H1 (cell line): ENCODE measurements at regions not wholly inside any gene's neighbourhood (a gene's known extent, or its start where the extent isn't known, plus 50 kb on each side); places are given as distances from the start of the nearest gene placed in this dataset.

Source experiments
- CTCF ChIA-PET: fragments of 300-600 bp; sonication (Branson Sonifier 250); formaldehyde crosslinking; loops from one replicate; lab custom pipeline; 2021; ENCODE audit not compliant: partially characterized antibody; lab: Charles Lee
- POLR2A ChIA-PET: fragments of 300-600 bp; sonication (Branson Sonifier 250); formaldehyde crosslinking; loops from one replicate; lab custom pipeline; 2021; ENCODE audit warnings: inconsistent platforms; ENCODE audit not compliant: partially characterized antibody; lab: Charles Lee
- DNase-seq, 2 experiments: peaks; one replicate each; pipeline versions ENCODE4 v3.0.0 to v3.0.0-alpha.2; 2010 to 2022; ENCODE audit warnings: low spot score in 2 of 2, low read depth in 1 of 2, mixed read lengths in 1 of 2
- FAIRE-seq: peaks from 2 replicates; lab custom pipeline; 2011; peaks lifted over from hg19 to GRCh38; lab: Jason Lieb, UNC
- H2AFZ ChIP-seq: 2 replicates; pipeline ENCODE4 v1.8.1; 2012; ENCODE audit warnings: low read length, inconsistent platforms
- H2AK5ac ChIP-seq: 2 replicates; pipeline ENCODE4 v1.6.1; 2013; ENCODE audit warnings: low read depth, low read length
- H2BK120ac ChIP-seq: replicated peaks from 2 replicates; pipeline ENCODE3; 2013; ENCODE audit warnings: low read depth, low read length, inconsistent platforms
- H2BK12ac ChIP-seq: 2 replicates; pipeline ENCODE4 v1.6.1; 2013; ENCODE audit warnings: low read depth, low read length
- H2BK15ac ChIP-seq: 2 replicates; pipeline ENCODE4 v1.6.1; 2013; ENCODE audit warnings: low read length
- H2BK20ac ChIP-seq: 2 replicates; pipeline ENCODE4 v1.6.1; 2013; ENCODE audit warnings: low read length
- H2BK5ac ChIP-seq: 2 replicates; pipeline ENCODE4 v1.6.1; 2013; ENCODE audit warnings: low read depth, low read length
- H3K14ac ChIP-seq: 2 replicates; pipeline ENCODE4 v1.6.1; 2013; ENCODE audit warnings: inconsistent platforms; ENCODE audit not compliant: insufficient read length
- H3K18ac ChIP-seq: 2 replicates; pipeline ENCODE4 v1.6.1; 2013; ENCODE audit warnings: low read length; ENCODE audit errors: extremely low read depth
- H3K23ac ChIP-seq: 2 replicates; pipeline ENCODE4 v1.6.1; 2013; ENCODE audit warnings: inconsistent platforms; ENCODE audit not compliant: insufficient read length
- H3K23me2 ChIP-seq: 2 replicates; pipeline ENCODE4 v1.6.1; 2013; ENCODE audit warnings: low read depth, low read length
- H3K27ac ChIP-seq: 2 replicates; pipeline ENCODE4 v1.6.1; 2011; ENCODE audit warnings: low read depth, low read length, inconsistent platforms
- H3K27me3 ChIP-seq, 4 experiments: replicated peaks in 1 of 4; 1 replicate in 1 of 4; 2 replicates in 3 of 4; pipeline versions ENCODE4 v1.6.1 to v1.8.1; 2011 to 2013; ENCODE audit warnings: low read length in 3 of 4, mild to moderate bottlenecking in 3 of 4, inconsistent platforms in 2 of 4, mixed read lengths in 2 of 4, moderate library complexity in 1 of 4; ENCODE audit not compliant: control insufficient read depth in 3 of 4, insufficient read depth in 3 of 4; ENCODE audit errors: extremely low read depth in 1 of 4
- H3K36me3 ChIP-seq, 4 experiments: 2 replicates each; pipeline versions ENCODE4 v1.6.1 to v1.8.1; 2011 to 2013; ENCODE audit warnings: mild to moderate bottlenecking in 4 of 4, low read length in 3 of 4, moderate library complexity in 2 of 4, control low read depth in 1 of 4, inconsistent platforms in 1 of 4; ENCODE audit not compliant: insufficient read depth in 4 of 4, control insufficient read depth in 2 of 4
- H3K4ac ChIP-seq: replicated peaks from 2 replicates; pipeline ENCODE3; 2013; ENCODE audit warnings: low read length, low read depth, mixed read lengths, inconsistent platforms; ENCODE audit not compliant: insufficient read length
- H3K4me1 ChIP-seq, 4 experiments: replicated peaks in 1 of 4; 1 replicate in 1 of 4; 2 replicates in 3 of 4; pipeline versions ENCODE4 v1.6.1 to v1.8.1; 2011 to 2013; ENCODE audit warnings: low read length in 3 of 4, inconsistent platforms in 2 of 4, mixed read lengths in 1 of 4; ENCODE audit not compliant: insufficient read depth in 4 of 4, control insufficient read depth in 3 of 4
- H3K4me2 ChIP-seq, 2 experiments: 2 replicates each; pipeline versions ENCODE4 v1.6.1 to v1.8.1; 2011 to 2013; ENCODE audit warnings: low read depth in 2 of 2, low read length in 2 of 2, control low read depth in 1 of 2, inconsistent platforms in 1 of 2, mild to moderate bottlenecking in 1 of 2; ENCODE audit not compliant: insufficient read depth in 1 of 2
- H3K4me3 ChIP-seq, 4 experiments: fragments of 200-600, 300-600 bp in 1 of 4; sonication (generic), shearing (Covaris generic), sonication (Bioruptor Twin) in 1 of 4; 2 replicates each; pipeline versions ENCODE4 v1.5.1 to v1.8.1; 2011 to 2016; ENCODE audit warnings: low read length in 4 of 4, low read depth in 3 of 4, control low read depth in 2 of 4, inconsistent platforms in 2 of 4, mild to moderate bottlenecking in 2 of 4, mixed read lengths in 1 of 4, moderate library complexity in 1 of 4; ENCODE audit not compliant: insufficient read depth in 2 of 4; ENCODE audit errors: extremely low read depth in 1 of 4
- H3K56ac ChIP-seq: replicated peaks from 2 replicates; pipeline ENCODE3; 2013; ENCODE audit warnings: low read depth, mild to moderate bottlenecking, mixed read lengths, low read length, inconsistent platforms; ENCODE audit not compliant: insufficient read length
- H3K79me1 ChIP-seq: 2 replicates; pipeline ENCODE4 v1.6.1; 2013; ENCODE audit warnings: low read depth, low read length, control low read depth
- H3K79me2 ChIP-seq, 2 experiments: 2 replicates each; pipeline versions ENCODE4 v1.6.1 to v1.8.1; 2012 to 2013; ENCODE audit warnings: low read length in 2 of 2, mild to moderate bottlenecking in 2 of 2, inconsistent platforms in 1 of 2; ENCODE audit not compliant: insufficient read depth in 2 of 2, control insufficient read depth in 1 of 2
- H3K9ac ChIP-seq, 4 experiments: replicated peaks in 1 of 4; 1 replicate in 1 of 4; 2 replicates in 3 of 4; pipeline versions ENCODE4 v1.6.1 to v1.8.1; 2011 to 2013; ENCODE audit warnings: low read depth in 3 of 4, low read length in 3 of 4, control low read depth in 2 of 4, mild to moderate bottlenecking in 2 of 4, moderate library complexity in 2 of 4, inconsistent platforms in 1 of 4; ENCODE audit errors: extremely low read depth in 1 of 4
- H3K9me3 ChIP-seq, 2 experiments: 2 replicates each; pipeline versions ENCODE4 v1.6.1 to v1.8.1; 2012 to 2013; ENCODE audit warnings: mild to moderate bottlenecking in 2 of 2, moderate library complexity in 2 of 2, control low read depth in 1 of 2, inconsistent platforms in 1 of 2, low read depth in 1 of 2, low read length in 1 of 2, mixed read lengths in 1 of 2; ENCODE audit not compliant: insufficient read depth in 2 of 2
- H4K20me1 ChIP-seq, 2 experiments: replicated peaks in 1 of 2; 2 replicates each; pipeline versions ENCODE3 to v1.8.1; 2011 to 2013; ENCODE audit warnings: inconsistent platforms in 2 of 2, low read length in 2 of 2, mild to moderate bottlenecking in 1 of 2; ENCODE audit not compliant: insufficient read depth in 2 of 2, control insufficient read depth in 1 of 2
- H4K5ac ChIP-seq: 2 replicates; pipeline ENCODE4 v1.6.1; 2013; ENCODE audit warnings: low read length, low read depth, mixed read lengths, inconsistent platforms; ENCODE audit not compliant: insufficient read length
- H4K8ac ChIP-seq: 2 replicates; pipeline ENCODE4 v1.8.0; 2013; ENCODE audit warnings: mild to moderate bottlenecking, moderate library complexity, low read length, inconsistent platforms; ENCODE audit not compliant: insufficient read depth; ENCODE audit errors: extremely low read depth
- H4K91ac ChIP-seq: replicated peaks from 2 replicates; pipeline ENCODE3; 2013; ENCODE audit warnings: low read length, mixed read lengths, inconsistent platforms; ENCODE audit not compliant: insufficient read length
- E2F6 ChIP-seq: IDR thresholded peaks from 2 replicates; pipeline ENCODE4 v1.6.1; 2012; ENCODE audit warnings: inconsistent platforms
- WGBS, 2 experiments: shearing (Covaris generic) in 1 of 2; methylation state at CpG; one replicate each; pipeline versions ENCODE4 v1.1.6 to v1.1.7; 2013 to 2015; ENCODE audit warnings: low lambda C conversion rate in 2 of 2, mixed read lengths in 2 of 2, inconsistent platforms in 1 of 2, low coverage in 1 of 2, missing lambda C conversion rate in 1 of 2; ENCODE audit not compliant: insufficient replicate concordance in 2 of 2, insufficient coverage in 1 of 2, insufficient read length in 1 of 2; ENCODE audit errors: extremely low coverage in 1 of 2, missing lambda C conversion rate in 1 of 2; 5-methylcytosine and 5-hydroxymethylcytosine counted together

GRCh38 chr1:90175490-90176167 is 180.7 kb downstream of the ZNF326 start:
- Histone ChIP-seq H3K79me2 (no peaks in the 10 kb centered on the region), H3K9me3 (no peaks in the 10 kb centered on the region), H2BK120ac (no peak overlapping the region), H2BK12ac (no peak overlapping the region), H3K27me3 (no peaks in the 10 kb centered on the region), H2AFZ (no peak overlapping the region), H2BK5ac (no peak overlapping the region), H4K91ac (no peak overlapping the region), H2BK20ac (no peak overlapping the region), H4K5ac (no peak overlapping the region), H4K8ac (no peak overlapping the region), H3K36me3 (no peaks in the 10 kb centered on the region), H3K14ac (no peak overlapping the region), H3K18ac (no peak overlapping the region), H3K4me3 (no peak overlapping the region), H3K23ac (no peak overlapping the region), H3K4ac (no peak overlapping the region), H3K56ac (no peak overlapping the region), H4K20me1 (no peaks in the 10 kb centered on the region), H3K4me1 (no peaks in the 10 kb centered on the region), H2BK15ac (no peak overlapping the region), H3K23me2 (no peaks in the 10 kb centered on the region), H3K27ac (no peak overlapping the region), H3K79me1 (no peaks in the 10 kb centered on the region), H2AK5ac (no peak overlapping the region), H3K9ac (no peak overlapping the region), H3K4me2 (no peak overlapping the region)
- no peak for TF ChIP-seq E2F6
- ChIA-PET POLR2A (interaction anchor here (0.7 kb wide), 1 partner anchor 112 kb away, joined by 3 read pairs; no protein-coding TSS in a partner anchor), CTCF (interaction anchor here (1.0 to 1.3 kb wide), 3 partner anchors 13 to 42 kb away, joined by 3 read pairs; no protein-coding TSS in a partner anchor)
- DNase-seq (no peak), FAIRE-seq (no peak)
- 93% methylated on average over 3 of the region's 3 CpGs; no CpG with 5 or more reads in 1 of the 2 experiments for WGBS, 2 experiments
